DOHH2 (cell line): ENCODE measurements at regions not wholly inside any gene's neighbourhood (a gene's known extent, or its start where the extent isn't known, plus 50 kb on each side); places are given as distances from the start of the nearest gene placed in this dataset.

Experiments used
- EZH2phosphoT487 ChIP-seq: fragments of 200-600 bp; sonication (generic); IDR thresholded peaks from 2 replicates; pipeline ENCODE4 v1.6.1; 2017; ENCODE audit warnings: borderline replicate concordance, mild to moderate bottlenecking, antibody characterized with exemption, low read length, moderate library complexity, mixed read lengths
- TF ChIP-seq, protein P1 (sequence below): fragments of 200-600 bp; sonication (generic); IDR thresholded peaks from one replicate; pipeline ENCODE4 v1.5.1; 2014; ENCODE audit warnings: antibody characterized with exemption, mild to moderate bottlenecking, low read depth, low read length; ENCODE audit not compliant: poor library complexity, severe bottlenecking

DNA sequence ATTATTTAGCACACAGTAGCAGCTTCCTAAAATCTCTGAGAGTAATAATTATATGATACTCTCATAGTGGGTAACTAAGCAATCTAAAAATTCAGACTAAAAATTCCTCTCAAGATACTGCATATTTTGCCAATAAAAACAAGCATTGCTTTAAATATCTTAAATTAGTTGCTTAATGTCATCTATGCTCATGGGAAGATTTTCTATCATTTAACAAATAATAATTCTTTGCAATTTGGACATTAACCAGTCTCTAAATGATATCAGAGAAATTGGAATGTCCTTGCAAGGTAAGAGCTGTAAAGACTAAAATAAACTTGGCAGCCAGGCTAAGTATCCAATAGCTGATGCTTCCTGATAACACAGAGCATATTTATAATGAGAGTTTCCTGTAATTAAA, 221.8 kb downstream of the SNCAIP start:
- TF ChIP-seq, protein P1, sequence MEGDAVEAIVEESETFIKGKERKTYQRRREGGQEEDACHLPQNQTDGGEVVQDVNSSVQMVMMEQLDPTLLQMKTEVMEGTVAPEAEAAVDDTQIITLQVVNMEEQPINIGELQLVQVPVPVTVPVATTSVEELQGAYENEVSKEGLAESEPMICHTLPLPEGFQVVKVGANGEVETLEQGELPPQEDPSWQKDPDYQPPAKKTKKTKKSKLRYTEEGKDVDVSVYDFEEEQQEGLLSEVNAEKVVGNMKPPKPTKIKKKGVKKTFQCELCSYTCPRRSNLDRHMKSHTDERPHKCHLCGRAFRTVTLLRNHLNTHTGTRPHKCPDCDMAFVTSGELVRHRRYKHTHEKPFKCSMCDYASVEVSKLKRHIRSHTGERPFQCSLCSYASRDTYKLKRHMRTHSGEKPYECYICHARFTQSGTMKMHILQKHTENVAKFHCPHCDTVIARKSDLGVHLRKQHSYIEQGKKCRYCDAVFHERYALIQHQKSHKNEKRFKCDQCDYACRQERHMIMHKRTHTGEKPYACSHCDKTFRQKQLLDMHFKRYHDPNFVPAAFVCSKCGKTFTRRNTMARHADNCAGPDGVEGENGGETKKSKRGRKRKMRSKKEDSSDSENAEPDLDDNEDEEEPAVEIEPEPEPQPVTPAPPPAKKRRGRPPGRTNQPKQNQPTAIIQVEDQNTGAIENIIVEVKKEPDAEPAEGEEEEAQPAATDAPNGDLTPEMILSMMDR = no peak
- no peak for TF ChIP-seq EZH2phosphoT487
